Colonic mucosa (tissue), 4 donors: ENCODE measurements at regions not wholly inside any gene's neighbourhood (a gene's known extent, or its start where the extent isn't known, plus 50 kb on each side); places are given as distances from the start of the nearest gene placed in this dataset.

Experiments used
- DNase-seq: peaks from one replicate; pipeline ENCODE4 v3.0.0-alpha.2; 2020
- H3K27ac ChIP-seq: fragments of 200-600 bp; one replicate; pipeline ENCODE4 v1.8.0; 2021
- H3K27me3 ChIP-seq: fragments of 200-600 bp; one replicate; pipeline ENCODE4 v1.8.0; 2021
- H3K36me3 ChIP-seq: fragments of 200-600 bp; one replicate; pipeline ENCODE4 v1.8.0; 2021
- H3K4me1 ChIP-seq: fragments of 200-600 bp; one replicate; pipeline ENCODE4 v1.8.0; 2021; ENCODE audit warnings: mild to moderate bottlenecking
- H3K4me3 ChIP-seq: fragments of 200-600 bp; one replicate; pipeline ENCODE4 v1.8.0; 2021
- H3K9ac ChIP-seq, 2 donors: one replicate each; pipeline ENCODE4 v1.7.0; 2013; ENCODE audit warnings: control low read depth in 2 of 2, low read depth in 2 of 2, low read length in 2 of 2
- H3K9me3 ChIP-seq: fragments of 200-600 bp; one replicate; pipeline ENCODE4 v1.8.0; 2021
- CTCF ChIP-seq: fragments of 200-600 bp; IDR thresholded peaks from one replicate; pipeline ENCODE4 v1.8.0; 2022; ENCODE audit warnings: antibody characterized with exemption, mild to moderate bottlenecking
- intact Hi-C: fragments of 100-400 bp; cut with DNase I; formaldehyde crosslinking; loops from one replicate; pipeline ENCODE4 v1.14.1; 2022
- donor health status: healthy.
- donor health status: DM: no; HTN: no; CAD: no.
- donor health status: DM: no; HTN: no; CAD: no.

DNA sequence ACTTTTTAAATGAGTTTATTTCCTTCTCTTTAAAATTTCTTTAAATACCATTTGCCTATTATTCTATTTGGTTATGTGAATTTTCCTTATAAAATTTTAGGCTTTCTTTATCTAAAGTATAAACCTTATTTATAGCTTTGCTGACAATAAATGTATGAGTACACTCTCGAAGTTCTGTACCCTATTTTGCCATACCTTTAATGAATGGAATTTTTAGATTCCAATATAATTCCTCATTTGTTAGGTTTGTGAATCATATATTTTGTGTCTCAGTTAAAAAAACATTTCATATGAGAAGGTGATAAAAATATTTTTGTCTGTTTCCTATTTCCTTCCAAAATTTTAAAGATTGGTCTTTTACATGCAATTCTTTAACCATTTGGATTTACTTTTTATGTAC lies 427.4 kb upstream of the SLC8A1 start:
- H3K4me3 ChIP-seq = no peak overlapping the region
- no peaks in the 10 kb centered on the region for H3K9me3 ChIP-seq
- intact Hi-C loops = no loop called here
- no peak overlapping the region for H3K27ac ChIP-seq
- H3K27me3 ChIP-seq = no peaks in the 10 kb centered on the region
- no peak for TF ChIP-seq CTCF
- no peaks in the 10 kb centered on the region for H3K4me1 ChIP-seq
- H3K9ac ChIP-seq = no peak overlapping the region
- no peaks in the 10 kb centered on the region for H3K36me3 ChIP-seq
- DNase-seq = no peak

- DNase-seq = no peak
- no peak overlapping the region for H3K27ac ChIP-seq
- no peaks in the 10 kb centered on the region for H3K27me3 ChIP-seq
- no peak for TF ChIP-seq CTCF
- intact Hi-C loops = no loop called here
- H3K9me3 ChIP-seq = no peaks in the 10 kb centered on the region
- H3K36me3 ChIP-seq = no peaks in the 10 kb centered on the region
- H3K4me1 ChIP-seq = no peaks in the 10 kb centered on the region
- H3K9ac ChIP-seq = no peak overlapping the region
- no peak overlapping the region for H3K4me3 ChIP-seq
Observed at GRCh38 chr2:40886100-40886499, 434.2 kb upstream of the SLC8A1 start.

- no peak for DNase-seq
- TF ChIP-seq CTCF = no peak
- Histone ChIP-seq H3K36me3 (no peaks in the 10 kb centered on the region), H3K4me3 (no peak overlapping the region), H3K9ac (no peak overlapping the region), H3K27ac (no peak overlapping the region), H3K4me1 (no peaks in the 10 kb centered on the region), H3K27me3 (no peaks in the 10 kb centered on the region), H3K9me3 (no peaks in the 10 kb centered on the region)
- intact Hi-C loops = no loop called here
Observed at GRCh38 chr2:40886655-40887054, 434.8 kb upstream of the SLC8A1 start.

DNA sequence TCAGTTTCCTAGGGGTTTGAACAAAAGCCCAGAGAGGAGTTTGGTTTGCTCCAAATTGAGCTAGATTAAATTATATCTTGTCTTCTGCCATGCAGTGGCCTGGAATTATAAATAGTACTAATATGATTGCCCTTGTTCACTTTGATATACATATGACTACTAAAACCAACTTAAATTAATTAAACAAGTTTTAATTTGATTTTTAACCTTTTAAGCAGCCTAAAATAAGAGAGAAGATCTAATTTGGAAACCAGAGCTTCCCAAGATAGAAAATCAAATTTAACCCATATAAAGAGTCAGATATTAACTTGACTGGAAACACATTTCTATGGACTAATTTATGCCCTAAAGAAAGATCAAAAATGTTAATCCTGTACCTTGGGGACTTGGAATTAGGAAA lies 444.5 kb upstream of the SLC8A1 start:
- DNase-seq = no peak
- Histone ChIP-seq H3K27ac (no peak overlapping the region), H3K4me3 (no peak overlapping the region), H3K36me3 (no peaks in the 10 kb centered on the region), H3K4me1 (no peaks in the 10 kb centered on the region), H3K9ac (no peak overlapping the region), H3K9me3 (no peaks in the 10 kb centered on the region), H3K27me3 (no peaks in the 10 kb centered on the region)
- TF ChIP-seq CTCF = no peak
- intact Hi-C loops = no loop called here

- no peak overlapping the region for H3K27ac ChIP-seq
- no peak overlapping the region for H3K4me3 ChIP-seq
- no peak overlapping the region for H3K9ac ChIP-seq
- no peaks in the 10 kb centered on the region for H3K27me3 ChIP-seq
- no peaks in the 10 kb centered on the region for H3K4me1 ChIP-seq
- no peak for DNase-seq
- no peaks in the 10 kb centered on the region for H3K36me3 ChIP-seq
- intact Hi-C loops = no loop called here
- H3K9me3 ChIP-seq = no peaks in the 10 kb centered on the region
- no peak for TF ChIP-seq CTCF
Observed at GRCh38 chr2:40914666-40915065, 462.8 kb upstream of the SLC8A1 start.

- TF ChIP-seq CTCF = no peak
- Histone ChIP-seq H3K4me1 (no peaks in the 10 kb centered on the region), H3K9me3 (no peaks in the 10 kb centered on the region), H3K4me3 (no peak overlapping the region), H3K27ac (no peak overlapping the region), H3K9ac (no peak overlapping the region), H3K27me3 (no peaks in the 10 kb centered on the region), H3K36me3 (no peaks in the 10 kb centered on the region)
- intact Hi-C loops = no loop called here
- DNase-seq = no peak
Observed at GRCh38 chr2:40915651-40916050, 463.8 kb upstream of the SLC8A1 start.
